ENCODE measurements at regions not wholly inside any gene's neighbourhood (a gene's known extent, or its start where the extent isn't known, plus 50 kb on each side); places are given as distances from the start of the nearest gene placed in this dataset.

DNA sequence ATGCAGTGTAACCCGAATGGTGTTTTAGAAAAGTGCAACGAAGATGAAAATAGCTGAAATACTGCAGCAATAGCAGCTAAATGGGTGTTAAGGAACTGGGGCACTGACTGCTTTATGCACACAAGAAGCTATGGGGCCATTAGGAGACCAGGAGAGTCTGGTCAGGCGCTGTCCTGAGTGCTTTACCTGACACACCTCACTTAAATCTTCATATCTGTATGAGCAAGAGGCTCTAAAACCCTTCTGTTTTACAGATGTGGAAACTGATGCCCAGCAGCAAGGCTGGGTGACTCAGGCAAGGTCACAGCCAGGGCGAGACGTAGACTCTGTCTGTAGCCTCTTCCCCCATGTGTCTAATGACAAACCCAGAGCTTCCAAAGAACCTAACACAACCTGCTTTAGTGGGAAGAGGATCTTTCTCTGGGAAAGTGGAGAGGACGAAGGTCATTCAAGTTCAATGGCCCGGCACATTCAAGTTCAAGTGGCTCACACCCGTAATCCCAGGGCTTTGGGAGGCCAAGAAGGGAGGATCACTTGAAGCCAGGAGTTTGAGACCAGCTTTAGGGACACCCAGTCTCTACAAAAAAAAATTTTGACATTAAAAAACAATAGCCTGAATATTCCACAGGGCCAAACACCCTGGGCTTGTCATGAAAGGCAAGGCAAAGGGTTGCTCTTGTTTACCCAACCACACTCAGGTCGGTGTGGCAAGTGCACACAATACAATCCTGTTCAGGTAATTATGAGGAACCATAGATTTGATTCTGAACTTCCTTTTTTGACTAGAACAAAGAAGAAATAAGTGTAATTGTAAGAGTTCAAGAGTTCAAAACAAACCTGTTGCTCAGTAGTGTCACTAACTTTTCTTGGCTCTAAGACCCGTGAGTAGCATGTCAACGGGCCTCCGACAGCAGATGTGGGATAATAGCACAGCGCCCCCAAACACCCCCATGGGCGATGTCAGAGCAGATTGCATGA is 53.7 kb upstream of the KLF6 start:
- H3K36me3 ChIP-seq = no peaks in the 10 kb centered on the region
- no peak overlapping the region for H3K4me3 ChIP-seq
- H3K4me1 ChIP-seq = no peaks in the 10 kb centered on the region
- ATAC-seq (no peak), FAIRE-seq (no peak), DNase-seq (no peak)
- H3K9me3 ChIP-seq = no peaks in the 10 kb centered on the region
- H3K27me3 ChIP-seq = no peaks in the 10 kb centered on the region
- 84 to 90% methylated on average over 14 of the region's 14 CpGs for WGBS, 2 donors
- TF ChIP-seq, protein P1, sequence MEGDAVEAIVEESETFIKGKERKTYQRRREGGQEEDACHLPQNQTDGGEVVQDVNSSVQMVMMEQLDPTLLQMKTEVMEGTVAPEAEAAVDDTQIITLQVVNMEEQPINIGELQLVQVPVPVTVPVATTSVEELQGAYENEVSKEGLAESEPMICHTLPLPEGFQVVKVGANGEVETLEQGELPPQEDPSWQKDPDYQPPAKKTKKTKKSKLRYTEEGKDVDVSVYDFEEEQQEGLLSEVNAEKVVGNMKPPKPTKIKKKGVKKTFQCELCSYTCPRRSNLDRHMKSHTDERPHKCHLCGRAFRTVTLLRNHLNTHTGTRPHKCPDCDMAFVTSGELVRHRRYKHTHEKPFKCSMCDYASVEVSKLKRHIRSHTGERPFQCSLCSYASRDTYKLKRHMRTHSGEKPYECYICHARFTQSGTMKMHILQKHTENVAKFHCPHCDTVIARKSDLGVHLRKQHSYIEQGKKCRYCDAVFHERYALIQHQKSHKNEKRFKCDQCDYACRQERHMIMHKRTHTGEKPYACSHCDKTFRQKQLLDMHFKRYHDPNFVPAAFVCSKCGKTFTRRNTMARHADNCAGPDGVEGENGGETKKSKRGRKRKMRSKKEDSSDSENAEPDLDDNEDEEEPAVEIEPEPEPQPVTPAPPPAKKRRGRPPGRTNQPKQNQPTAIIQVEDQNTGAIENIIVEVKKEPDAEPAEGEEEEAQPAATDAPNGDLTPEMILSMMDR (IDR thresholded peaks at IDR 0.05) = no peak
- H3K27ac ChIP-seq = no peak overlapping the region
- intact Hi-C loops (cut with DNase I) = no loop called here

- Histone ChIP-seq H3K27ac (no peak overlapping the region), H3K9me3 (no peaks in the 10 kb centered on the region), H3K4me3 (no peak overlapping the region), H3K27me3 (no peaks in the 10 kb centered on the region), H3K4me1 (no peaks in the 10 kb centered on the region), H3K36me3 (no peaks in the 10 kb centered on the region)
- intact Hi-C loops (cut with DNase I) = no loop called here
- FAIRE-seq (no peak), DNase-seq (no peak), ATAC-seq (no peak)
- TF ChIP-seq, protein P1 (IDR thresholded peaks at IDR 0.05) = no peak
- 73 to 80% methylated on average over 9 of the region's 9 CpGs for WGBS, 2 donors
These were observed 52.8 kb upstream of the KLF6 start for GRCh38 chr10:3837647-3838459.

DNA sequence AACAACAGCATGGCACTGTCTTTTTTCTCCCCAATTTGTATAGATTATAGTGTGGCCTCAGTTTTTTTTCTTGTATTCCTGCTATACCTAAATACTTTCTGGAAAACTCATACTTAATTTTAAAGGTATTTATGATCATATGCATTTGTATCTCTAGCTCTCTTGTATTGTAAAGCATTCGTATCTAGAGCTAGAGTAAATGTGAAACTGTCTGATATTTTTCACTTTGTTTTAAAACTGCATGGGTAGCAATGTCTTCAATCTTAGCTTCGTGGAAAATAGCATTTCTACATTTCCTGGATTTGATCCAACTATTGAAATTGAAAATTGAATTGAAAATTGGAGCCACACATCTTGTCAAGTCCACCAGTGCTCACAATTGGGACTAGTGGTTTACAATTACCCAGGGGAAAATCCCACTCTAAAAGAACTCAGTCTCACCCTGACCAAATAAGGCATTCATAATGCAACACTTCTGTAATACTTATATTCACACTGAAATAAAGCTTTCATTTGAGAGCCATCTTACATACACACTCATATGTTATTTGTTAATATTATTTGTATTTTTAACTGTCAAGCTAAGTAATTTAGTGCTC is 51.3 kb upstream of the KLF6 start:
- ATAC-seq (no peak), FAIRE-seq (no peak), DNase-seq (no peak)
- H3K27ac ChIP-seq = no peak overlapping the region
- H3K9me3 ChIP-seq = no peaks in the 10 kb centered on the region
- H3K36me3 ChIP-seq = no peaks in the 10 kb centered on the region
- H3K27me3 ChIP-seq = no peaks in the 10 kb centered on the region
- intact Hi-C loops (cut with DNase I) = no loop called here
- TF ChIP-seq, protein P1 (IDR thresholded peaks at IDR 0.05) = no peak
- 62% methylated on average over 2 of the region's 2 CpGs for WGBS, 2 donors
- H3K4me1 ChIP-seq = peaks cover 0 to 2% (median under 1%) of the 10 kb centered on the region in 3 donors
- no peak overlapping the region for H3K4me3 ChIP-seq

- Histone ChIP-seq H3K9me3 (no peaks in the 10 kb centered on the region), H3K27ac (peak overlapping the region in 2 of 4 donors; percentile 3 to 9), H3K4me3 (no peak overlapping the region), H3K36me3 (no peaks in the 10 kb centered on the region), H3K4me1 (peaks cover 0 to 5% (median 5%) of the 10 kb centered on the region in 3 donors), H3K27me3 (no peaks in the 10 kb centered on the region)
- TF ChIP-seq, protein P1 (IDR thresholded peaks at IDR 0.05) = no peak
- intact Hi-C loops (cut with DNase I) = no loop called here
- 43 to 45% methylated on average over 6 of the region's 6 CpGs for WGBS, 2 donors
- FAIRE-seq = peak; percentile 13
- DNase-seq = no peak
- ATAC-seq = peak in 3 of 4 donors; percentile 14 to 85 (median 66)
These were observed 50.8 kb upstream of the KLF6 start for GRCh38 chr10:3835770-3836169.

All from pancreas (tissue), 10 donors.